AG10803 (cell line): ENCODE measurements at regions not wholly inside any gene's neighbourhood (a gene's known extent, or its start where the extent isn't known, plus 50 kb on each side); places are given as distances from the start of the nearest gene placed in this dataset.

Experiments
- DNase-seq: peaks from one replicate; pipeline ENCODE4 v3.0.0; 2010; ENCODE audit warnings: low read depth
- H3K4me3 ChIP-seq: 2 replicates; pipeline ENCODE4 v1.5.1; 2011; ENCODE audit warnings: mild to moderate bottlenecking, low read length, control low read depth
- CTCF ChIP-seq: conservative IDR thresholded peaks from 2 replicates; pipeline ENCODE4 v1.5.1; 2011; ENCODE audit warnings: mild to moderate bottlenecking, low read length, control low read depth, inconsistent platforms

- TF ChIP-seq CTCF, result no peak
- DNase-seq, result no peak
- H3K4me3 ChIP-seq, result no peak overlapping the region
Measured at GRCh38 chr1:88474555-88475304, 209.3 kb upstream of the PKN2 start.

- TF ChIP-seq CTCF, result no peak
- H3K4me3 ChIP-seq, result no peak overlapping the region
- DNase-seq, result no peak
Measured at GRCh38 chr1:88484881-88485280, 199.2 kb upstream of the PKN2 start.

GRCh38 chr1:88488237-88488636, 195.8 kb upstream of the PKN2 start:
- no peak overlapping the region for H3K4me3 ChIP-seq
- TF ChIP-seq CTCF, result no peak
- no peak for DNase-seq

GRCh38 chr1:88490676-88491075, 193.4 kb upstream of the PKN2 start:
- no peak overlapping the region for H3K4me3 ChIP-seq
- DNase-seq, result no peak
- TF ChIP-seq CTCF, result no peak

GRCh38 chr1:88499671-88500070, 184.4 kb upstream of the PKN2 start:
- no peak overlapping the region for H3K4me3 ChIP-seq
- DNase-seq, result no peak
- no peak for TF ChIP-seq CTCF

GRCh38 chr1:88502886-88503285, 181.2 kb upstream of the PKN2 start:
- no peak for TF ChIP-seq CTCF
- no peak for DNase-seq
- H3K4me3 ChIP-seq, result no peak overlapping the region

- peak; percentile 11 for DNase-seq
- TF ChIP-seq CTCF, result no peak
- no peak overlapping the region for H3K4me3 ChIP-seq
Measured at GRCh38 chr1:88503646-88504045, 180.4 kb upstream of the PKN2 start.
